Transverse colon (tissue), 4 donors: ENCODE measurements at regions not wholly inside any gene's neighbourhood (a gene's known extent, or its start where the extent isn't known, plus 50 kb on each side); places are given as distances from the start of the nearest gene placed in this dataset.
"Not testable (repeated sequence)": the region's sequence is repeated elsewhere in the genome, so short reads cannot be mapped to it uniquely, and the experiment has no call there.

Experiments used
- DNase-seq: peaks from one replicate; pipeline ENCODE4 v3.0.0-alpha.2; 2019
- H3K27ac ChIP-seq, 4 donors: fragments of 200-600 bp; sonication (generic); 2 replicates each; pipeline ENCODE4 v1.5.1; 2016 to 2018; ENCODE audit warnings: inconsistent platforms in 4 of 4
- H3K27me3 ChIP-seq: fragments of 200-600 bp; sonication (generic); 2 replicates; pipeline ENCODE4 v1.5.1; 2017; ENCODE audit warnings: inconsistent platforms
- H3K36me3 ChIP-seq, 4 donors: fragments of 200-600 bp; sonication (generic); 2 replicates each; pipeline ENCODE4 v1.5.1; 2017 to 2019; ENCODE audit warnings: inconsistent platforms in 4 of 4
- H3K4me1 ChIP-seq, 4 donors: fragments of 200-600 bp; sonication (generic); 2 replicates each; pipeline ENCODE4 v1.5.1; 2017 to 2020; ENCODE audit warnings: inconsistent platforms in 4 of 4
- H3K4me3 ChIP-seq, 4 donors: fragments of 200-600 bp; sonication (generic); 1 replicate in 1 of 4; 2 replicates in 3 of 4; pipeline versions ENCODE4 v1.5.1 to v1.6.1; 2017 to 2019; ENCODE audit warnings: inconsistent platforms in 4 of 4
- H3K9me3 ChIP-seq, 2 donors: fragments of 200-600 bp; sonication (generic); 2 replicates each; pipeline ENCODE4 v1.5.1; 2017 to 2019; ENCODE audit warnings: inconsistent platforms in 2 of 2
- EP300 ChIP-seq: sonication (generic); formaldehyde crosslinking; IDR thresholded peaks from one replicate; pipeline ENCODE4 v1.6.1; 2017; ENCODE audit warnings: antibody characterized with exemption, low read depth
- POLR2A ChIP-seq: fragments of 450-650 bp; IDR thresholded peaks from one replicate; pipeline ENCODE4 v1.6.1; 2016; ENCODE audit warnings: antibody characterized with exemption, mild to moderate bottlenecking, moderate library complexity
- POLR2AphosphoS5 ChIP-seq, 3 donors: sonication (generic); formaldehyde crosslinking; IDR thresholded peaks; one replicate each; pipeline ENCODE4 v1.6.1; 2016; ENCODE audit warnings: antibody characterized with exemption in 3 of 3
- WGBS, 2 donors: methylation state at CpG; one replicate each; pipeline ENCODE4 v1.1.5; 2018; ENCODE audit warnings: low coverage in 1 of 2; 5-methylcytosine and 5-hydroxymethylcytosine counted together
- in situ Hi-C, 4 donors: fragments of 200-750 bp; cut with MboI; loops; one replicate each; pipeline versions ENCODE4 v1.15.0 to v1.15.1; 2017; ENCODE audit warnings: low sequenced_read_pairs in 3 of 4, low pct_ligation_motif_present in 1 of 4, low pct_unique_long_range_greater_than_20kb in 1 of 4
- intact Hi-C: fragments of 100-400 bp; cut with DNase I; formaldehyde crosslinking; loops from one replicate; pipeline ENCODE4 v1.15.1; 2023; ENCODE audit warnings: low total_unique reads
- TF ChIP-seq, protein P1 (sequence below), 5 experiments: fragments of 200-600 bp in 3 of 5; fragments of 450-650 bp in 2 of 5; sonication (generic) in 3 of 5; IDR thresholded peaks; 1 replicate in 2 of 5; 2 replicates in 3 of 5; pipeline ENCODE4 v1.5.1; 2016 to 2017; ENCODE audit warnings: antibody characterized with exemption in 5 of 5, inconsistent platforms in 3 of 5, mild to moderate bottlenecking in 2 of 5, moderate library complexity in 1 of 5

DNA sequence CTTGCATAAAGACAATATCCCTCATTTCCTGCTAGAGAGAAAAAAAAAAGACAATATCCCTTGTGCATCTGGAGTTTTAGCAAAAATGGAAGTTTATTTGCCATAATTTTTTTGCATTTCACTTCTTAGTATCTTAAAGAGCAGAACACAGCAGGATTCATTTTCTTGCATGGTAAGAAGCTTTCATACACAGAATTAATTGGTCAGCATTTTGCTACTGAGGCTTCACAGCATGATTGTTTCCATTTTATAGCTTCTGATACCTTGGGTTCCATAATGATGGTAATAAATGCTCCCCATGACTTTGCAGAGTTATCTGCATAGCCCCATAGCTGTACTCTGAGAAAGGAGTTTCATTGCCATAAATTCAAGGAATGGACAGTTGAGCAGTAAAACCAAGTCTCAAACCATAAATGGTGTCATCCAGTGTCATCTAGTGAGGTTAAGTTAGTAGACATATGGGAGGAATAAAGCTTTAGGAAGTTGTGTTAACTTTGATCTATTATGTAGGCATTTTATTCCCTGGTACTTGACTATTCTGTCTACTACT is 88.8 kb upstream of the PLD5 start:
- TF ChIP-seq EP300 (no peak), POLR2A (no peak), POLR2AphosphoS5 (IDR thresholded peaks at IDR 0.05) (no peak)
- TF ChIP-seq, protein P1, sequence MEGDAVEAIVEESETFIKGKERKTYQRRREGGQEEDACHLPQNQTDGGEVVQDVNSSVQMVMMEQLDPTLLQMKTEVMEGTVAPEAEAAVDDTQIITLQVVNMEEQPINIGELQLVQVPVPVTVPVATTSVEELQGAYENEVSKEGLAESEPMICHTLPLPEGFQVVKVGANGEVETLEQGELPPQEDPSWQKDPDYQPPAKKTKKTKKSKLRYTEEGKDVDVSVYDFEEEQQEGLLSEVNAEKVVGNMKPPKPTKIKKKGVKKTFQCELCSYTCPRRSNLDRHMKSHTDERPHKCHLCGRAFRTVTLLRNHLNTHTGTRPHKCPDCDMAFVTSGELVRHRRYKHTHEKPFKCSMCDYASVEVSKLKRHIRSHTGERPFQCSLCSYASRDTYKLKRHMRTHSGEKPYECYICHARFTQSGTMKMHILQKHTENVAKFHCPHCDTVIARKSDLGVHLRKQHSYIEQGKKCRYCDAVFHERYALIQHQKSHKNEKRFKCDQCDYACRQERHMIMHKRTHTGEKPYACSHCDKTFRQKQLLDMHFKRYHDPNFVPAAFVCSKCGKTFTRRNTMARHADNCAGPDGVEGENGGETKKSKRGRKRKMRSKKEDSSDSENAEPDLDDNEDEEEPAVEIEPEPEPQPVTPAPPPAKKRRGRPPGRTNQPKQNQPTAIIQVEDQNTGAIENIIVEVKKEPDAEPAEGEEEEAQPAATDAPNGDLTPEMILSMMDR (IDR thresholded peaks at IDR 0.05), result no peak
- no peak for DNase-seq
- in situ Hi-C loops, result no loop called here
- no peaks in the 10 kb centered on the region for H3K4me1 ChIP-seq
- intact Hi-C loops, result no loop called here
- no peaks in the 10 kb centered on the region for H3K36me3 ChIP-seq
- no peak overlapping the region for H3K27ac ChIP-seq
- no peaks in the 10 kb centered on the region for H3K27me3 ChIP-seq
- H3K9me3 ChIP-seq, result no peaks in the 10 kb centered on the region
- no peak overlapping the region for H3K4me3 ChIP-seq

DNA sequence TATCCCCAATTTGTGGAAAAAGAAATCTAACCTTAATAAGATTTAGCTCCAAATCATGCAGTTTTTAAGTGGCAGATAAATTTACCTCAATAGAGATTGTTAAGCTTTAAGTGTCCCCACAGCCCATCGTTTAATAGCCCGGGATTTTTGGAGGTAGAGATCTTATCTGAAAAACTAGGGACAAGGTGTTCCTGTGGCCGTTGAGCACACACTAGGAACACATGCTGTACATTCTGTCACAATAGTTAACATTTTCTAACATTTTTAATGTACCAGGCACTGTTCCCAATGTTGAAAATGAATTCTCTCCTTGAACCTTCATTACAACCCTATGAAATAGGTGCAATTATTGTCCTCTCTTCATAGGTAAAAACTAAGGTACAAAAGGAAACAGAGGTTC is 85.7 kb upstream of the PLD5 start:
- DNase-seq, result no peak
- Histone ChIP-seq H3K9me3 (no peaks in the 10 kb centered on the region), H3K27me3 (no peaks in the 10 kb centered on the region), H3K36me3 (no peaks in the 10 kb centered on the region), H3K4me1 (no peaks in the 10 kb centered on the region), H3K27ac (no peak overlapping the region), H3K4me3 (no peak overlapping the region)
- TF ChIP-seq POLR2A, result no peak
- TF ChIP-seq, protein P1 (IDR thresholded peaks at IDR 0.05), result no peak
- TF ChIP-seq EP300, result no peak
- no peak for TF ChIP-seq POLR2AphosphoS5 (IDR thresholded peaks at IDR 0.05)
- WGBS, 2 donors, result 70 to 72% methylated on average over 3 of the region's 3 CpGs
- in situ Hi-C loops (no loop called here), intact Hi-C loops (no loop called here)

DNA sequence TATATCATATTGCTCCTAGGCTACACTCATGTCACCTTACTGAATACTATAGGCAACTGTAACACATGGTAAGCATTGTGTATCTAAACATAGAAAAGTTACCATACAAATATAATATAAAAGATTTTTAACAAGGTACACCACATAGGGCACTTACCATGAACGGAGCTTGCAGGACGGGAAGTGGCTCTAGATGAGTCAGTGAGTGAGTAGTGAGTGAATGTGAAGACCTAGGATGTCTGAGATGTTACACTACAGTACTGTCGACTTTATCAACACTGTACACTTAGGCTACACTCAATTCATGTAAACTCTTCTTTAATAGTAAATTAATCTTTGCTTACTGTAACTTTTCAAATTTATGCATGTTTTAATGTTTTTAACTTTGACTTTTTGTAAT is 81.0 kb upstream of the PLD5 start:
- in situ Hi-C loops, result no loop called here

DNA sequence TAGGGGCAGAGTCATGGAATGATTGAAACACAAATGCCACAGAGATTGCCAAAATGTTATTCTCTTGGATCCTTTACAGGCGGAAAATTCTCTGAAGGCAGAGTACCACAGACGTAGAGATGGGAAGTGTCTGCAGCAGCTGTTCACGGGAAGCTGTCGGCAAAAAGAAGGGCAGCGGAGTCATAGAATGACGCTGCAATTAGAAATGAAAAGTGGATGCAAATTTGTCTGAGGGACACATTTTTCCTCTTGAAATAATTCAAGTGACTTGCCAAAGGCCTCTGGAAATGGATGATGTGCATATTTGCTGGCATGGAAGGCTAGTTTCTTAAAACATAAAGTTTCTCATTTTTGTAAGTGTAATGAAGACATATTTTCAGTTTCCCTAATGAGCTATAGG is 77.5 kb upstream of the PLD5 start:
- no peak for DNase-seq
- intact Hi-C loops, result no loop called here
- WGBS, 2 donors, result 88 to 100% methylated on average over 1 to 6 of the region's 6 CpGs
- Histone ChIP-seq H3K9me3 (peaks cover 0 to under 1% of the 10 kb centered on the region in 2 donors), H3K36me3 (no peaks in the 10 kb centered on the region), H3K27me3 (no peaks in the 10 kb centered on the region), H3K4me3 (no peak overlapping the region), H3K4me1 (no peaks in the 10 kb centered on the region), H3K27ac (no peak overlapping the region)
- in situ Hi-C loops, result no loop called here
- TF ChIP-seq EP300 (no peak), POLR2A (no peak), POLR2AphosphoS5 (IDR thresholded peaks at IDR 0.05) (no peak)
- TF ChIP-seq, protein P1 (IDR thresholded peaks at IDR 0.05), result no peak

More for the DNA sequence above, 81.0 kb upstream of the PLD5 start:
- intact Hi-C loops, result no loop called here
- no peak for DNase-seq
- Histone ChIP-seq H3K36me3 (no peaks in the 10 kb centered on the region), H3K27me3 (no peaks in the 10 kb centered on the region), H3K9me3 (no peaks in the 10 kb centered on the region), H3K4me3 (no peak overlapping the region), H3K27ac (no peak overlapping the region), H3K4me1 (no peaks in the 10 kb centered on the region)
- no peak for TF ChIP-seq POLR2A
- no peak for TF ChIP-seq EP300
- no peak for TF ChIP-seq POLR2AphosphoS5 (IDR thresholded peaks at IDR 0.05)
- TF ChIP-seq, protein P1 (IDR thresholded peaks at IDR 0.05), result no peak
- 80 to 81% methylated on average over 3 of the region's 3 CpGs for WGBS, 2 donors

DNA sequence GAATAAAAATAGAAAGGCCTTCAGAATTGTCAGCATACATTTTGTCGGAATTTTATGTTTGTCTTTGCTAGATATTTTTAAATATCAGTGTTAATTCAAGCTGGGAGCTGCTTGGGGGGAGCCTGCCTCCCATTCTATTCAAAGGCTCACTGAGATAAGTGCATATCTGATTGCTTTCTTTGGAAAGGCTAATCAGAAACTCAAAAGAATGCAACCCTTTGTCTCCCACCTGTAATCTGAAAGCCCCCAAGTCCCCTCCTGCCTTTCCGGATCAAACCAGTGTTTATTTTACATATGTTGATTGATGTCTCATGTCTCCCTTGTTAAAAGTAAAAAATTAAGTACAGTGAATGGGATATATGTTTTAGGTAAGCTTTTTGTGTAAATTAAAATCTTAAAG is 69.3 kb upstream of the PLD5 start:
- intact Hi-C loops, H3K4me3 ChIP-seq, H3K36me3 ChIP-seq, H3K9me3 ChIP-seq, DNase-seq, in situ Hi-C loops, H3K27me3 ChIP-seq, H3K27ac ChIP-seq, H3K4me1 ChIP-seq: not testable (repeated sequence)
- WGBS, 2 donors, result 35 to 44% methylated on average over 2 of the region's 2 CpGs
